Kidney glomerular epithelial cell (primary cell): ENCODE measurements at regions not wholly inside any gene's neighbourhood (a gene's known extent, or its start where the extent isn't known, plus 50 kb on each side); places are given as distances from the start of the nearest gene placed in this dataset.
"Not testable (repeated sequence)": the region's sequence is repeated elsewhere in the genome, so short reads cannot be mapped to it uniquely, and the experiment has no call there.

ENCODE experiments used
- DNase-seq: peaks from one replicate; lab custom pipeline; 2025; lab: John Stamatoyannopoulos, UW

DNA sequence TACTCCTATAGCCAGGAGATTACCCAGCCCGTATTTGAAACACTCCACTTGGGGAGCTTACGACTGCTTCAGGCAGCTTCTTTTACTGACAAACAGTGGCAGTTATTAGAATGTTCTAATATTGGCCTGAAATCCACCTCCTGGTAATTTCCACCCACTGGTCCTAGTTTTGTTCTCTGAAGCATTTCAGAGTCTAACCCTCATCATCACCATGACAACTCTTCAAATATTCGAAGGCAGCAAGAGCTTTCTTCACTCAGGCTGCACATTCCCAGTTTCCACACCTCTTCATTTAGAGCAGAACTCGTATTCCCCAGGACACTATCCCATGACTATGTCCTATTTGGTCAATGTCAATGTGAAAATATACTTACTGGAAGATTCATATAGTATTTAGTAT lies 325.6 kb downstream of the UBE3D start:
- DNase-seq: no peak

DNA sequence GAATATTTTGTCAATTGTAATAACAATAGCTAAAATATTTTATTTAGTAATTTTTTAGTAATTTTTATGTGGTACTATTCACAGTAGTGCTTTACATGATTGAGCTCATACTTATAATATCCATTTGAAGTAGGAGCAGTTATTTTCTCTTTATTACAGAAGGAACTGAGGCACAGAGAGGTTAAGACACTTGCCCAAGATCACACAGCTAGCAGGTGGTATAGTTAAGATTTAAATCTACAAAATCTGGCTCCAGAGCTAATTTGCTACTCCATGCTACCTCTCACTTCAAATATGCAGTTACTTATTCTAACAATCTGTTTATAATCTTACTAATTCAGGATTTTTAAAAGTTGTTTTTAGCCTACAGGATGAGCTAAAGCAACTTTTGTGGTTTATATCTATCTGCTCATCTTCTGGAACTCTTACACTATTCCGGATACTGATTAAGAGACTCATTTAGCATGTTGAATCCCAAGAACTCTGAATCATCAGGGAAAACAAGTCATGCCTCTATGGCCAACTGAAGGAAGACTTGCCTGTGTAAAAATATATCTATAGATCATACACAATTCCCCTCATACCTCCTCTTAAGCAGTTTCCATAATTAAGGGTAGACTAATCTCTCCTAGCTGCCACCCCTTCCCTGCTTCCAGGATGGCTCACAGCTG lies 324.2 kb downstream of the UBE3D start:
- no peak for DNase-seq

DNA sequence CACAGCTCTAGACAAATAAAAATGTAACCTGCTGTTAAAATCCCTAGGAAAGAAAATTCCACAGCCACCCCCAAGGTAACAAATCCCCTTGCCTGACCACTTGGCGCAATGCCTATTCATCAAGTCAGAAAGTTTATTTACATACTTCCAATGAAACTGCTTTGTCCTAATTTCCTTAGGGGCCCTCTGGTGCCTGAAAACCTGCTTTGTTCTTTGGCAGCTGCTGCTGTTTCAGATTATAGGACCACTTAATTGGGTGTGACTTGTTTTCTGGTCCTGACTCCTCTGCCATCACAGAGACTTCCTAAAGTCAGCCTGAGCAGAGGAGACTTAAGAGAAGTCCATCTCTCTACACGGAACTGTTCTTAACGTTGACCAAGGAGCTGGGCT lies 323.6 kb downstream of the UBE3D start:
- DNase-seq: no peak

DNA sequence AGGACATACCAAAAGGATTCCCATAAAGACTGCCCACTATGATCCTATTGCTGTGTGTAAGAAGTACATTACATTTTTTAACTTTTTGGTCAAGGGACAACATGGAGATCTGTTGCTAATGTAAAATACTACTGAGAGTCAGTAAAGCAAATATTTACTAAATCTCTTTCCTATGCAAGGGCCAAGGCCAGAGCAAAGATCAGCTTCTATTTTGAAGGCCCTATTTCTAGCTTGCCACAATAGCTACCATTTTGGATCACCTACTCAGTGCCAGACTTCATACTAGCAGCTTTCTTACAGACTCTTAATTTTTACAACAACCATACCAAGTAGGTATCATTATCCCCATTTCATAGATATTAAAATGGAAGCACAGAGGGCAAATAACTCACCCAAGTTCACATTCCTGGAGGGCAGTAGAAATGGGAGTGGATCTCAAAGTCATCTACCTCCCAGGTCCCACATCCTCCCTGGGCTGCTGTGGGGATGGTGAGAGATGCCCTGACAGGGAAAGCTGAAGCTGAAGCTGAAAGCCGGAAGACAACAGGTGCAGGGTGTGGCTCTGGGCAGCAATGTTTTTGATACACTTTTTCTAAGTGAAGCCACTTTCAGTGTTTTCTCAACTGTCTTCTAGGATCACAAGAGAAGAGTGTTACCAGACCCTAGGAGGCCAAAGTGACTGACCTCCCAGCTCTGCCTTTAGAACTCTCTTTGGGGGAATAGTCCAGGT lies 321.2 kb downstream of the UBE3D start:
- DNase-seq: no peak

DNA sequence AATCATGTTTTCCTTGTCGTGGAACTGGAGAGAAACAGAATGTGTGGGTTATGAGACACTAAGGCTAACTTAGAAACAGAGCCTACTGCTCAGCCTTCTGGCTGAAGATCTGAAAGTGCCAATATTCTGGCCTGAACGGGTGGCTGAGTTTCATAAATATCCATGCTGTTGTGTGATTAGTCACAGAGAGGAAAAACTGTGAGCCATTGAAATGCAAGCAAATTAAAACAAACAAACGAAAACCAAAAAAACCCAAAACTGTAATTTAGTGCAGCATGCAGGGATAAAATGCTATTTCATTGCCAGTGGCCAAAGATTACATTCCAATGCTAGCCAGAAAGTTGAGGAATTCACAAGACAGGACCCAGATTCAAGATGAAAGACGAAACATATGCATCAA lies 315.1 kb downstream of the UBE3D start:
- DNase-seq: no peak

DNA sequence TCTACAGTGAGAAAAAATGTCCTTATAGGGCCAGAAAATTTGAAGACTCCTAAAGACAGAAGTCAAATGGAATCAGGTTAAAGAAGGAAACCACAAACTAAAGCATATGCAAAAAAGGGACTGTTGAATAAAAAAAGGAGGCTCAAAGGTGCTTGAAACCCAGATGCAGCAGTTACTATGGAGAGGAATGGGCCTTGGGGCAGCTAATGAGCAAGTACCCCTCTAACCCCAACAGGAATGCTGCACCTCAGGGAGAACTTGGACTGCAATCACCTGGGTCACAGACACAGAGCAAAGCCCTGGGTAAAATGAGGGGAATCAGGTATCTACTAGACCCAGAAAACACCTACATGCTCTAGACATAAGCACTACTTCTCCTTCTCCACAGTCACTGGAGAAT lies 313.9 kb downstream of the UBE3D start:
- no peak for DNase-seq

DNA sequence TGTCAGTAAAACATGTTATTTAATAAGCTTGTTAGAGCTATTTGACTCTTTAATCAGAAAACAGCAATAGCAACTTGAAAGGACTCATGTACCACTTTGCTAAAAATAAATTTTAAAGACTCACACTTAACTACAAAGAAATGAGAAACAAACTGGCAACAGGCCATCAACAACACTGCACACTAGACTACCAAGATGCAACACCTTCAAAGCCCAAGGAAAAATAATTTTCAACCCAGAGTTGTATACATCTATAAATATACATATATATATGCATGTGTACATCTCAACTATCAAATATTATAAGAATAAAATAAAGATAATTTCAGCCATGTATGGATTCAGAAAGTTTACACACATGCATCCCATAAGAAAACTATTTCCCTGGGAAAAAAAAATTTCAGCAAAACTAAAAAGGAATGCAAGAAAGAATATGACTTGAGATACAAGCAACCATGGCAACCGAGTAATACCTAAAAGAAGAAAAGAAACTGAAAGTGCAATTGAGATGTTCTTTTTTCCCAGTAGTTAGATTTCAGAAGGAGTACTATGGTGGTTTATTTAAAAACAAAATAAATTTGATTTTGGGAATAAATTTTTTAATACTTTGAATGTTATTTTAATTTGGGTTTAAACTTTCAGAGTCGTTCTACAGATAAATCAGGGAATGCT lies 303.8 kb downstream of the UBE3D start:
- DNase-seq: no peak

DNA sequence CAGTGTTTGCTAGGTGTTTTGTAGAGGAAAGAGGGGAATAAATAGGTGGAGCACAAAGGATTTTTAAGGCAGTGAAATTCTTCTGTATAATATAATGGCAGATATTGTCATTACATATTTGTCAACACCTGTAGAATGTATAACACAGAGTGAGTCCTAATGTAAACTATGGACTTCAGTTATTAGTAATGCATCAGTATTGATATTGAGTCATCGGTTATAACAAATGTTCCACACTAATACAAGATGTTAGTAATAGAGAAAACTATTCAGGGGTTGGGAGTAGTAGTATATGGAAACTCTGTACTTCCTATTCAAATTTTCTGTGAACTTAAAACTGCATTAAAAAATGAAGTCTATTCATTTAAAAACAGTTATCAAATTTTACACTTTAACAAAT lies 299.2 kb downstream of the UBE3D start:
- DNase-seq: no peak

DNA sequence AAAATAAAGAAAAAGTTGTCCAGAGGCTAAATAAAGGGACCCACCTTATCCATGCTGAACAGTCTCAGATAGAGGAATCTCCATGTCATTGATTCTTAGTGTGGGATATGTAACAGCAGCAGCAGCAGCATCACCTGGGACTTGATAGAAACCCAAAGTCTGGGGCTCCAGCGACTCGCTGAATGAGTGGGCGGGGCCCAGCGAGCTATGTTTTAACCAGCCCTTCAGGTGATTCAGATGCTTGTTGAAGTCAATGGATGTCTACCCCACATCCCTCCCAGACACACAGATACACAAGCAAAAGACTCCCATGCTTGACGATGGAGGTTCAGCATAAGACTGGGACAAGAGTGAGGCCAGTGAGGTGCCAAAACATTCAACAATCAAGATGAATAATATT lies 298.6 kb downstream of the UBE3D start:
- DNase-seq: no peak

DNA sequence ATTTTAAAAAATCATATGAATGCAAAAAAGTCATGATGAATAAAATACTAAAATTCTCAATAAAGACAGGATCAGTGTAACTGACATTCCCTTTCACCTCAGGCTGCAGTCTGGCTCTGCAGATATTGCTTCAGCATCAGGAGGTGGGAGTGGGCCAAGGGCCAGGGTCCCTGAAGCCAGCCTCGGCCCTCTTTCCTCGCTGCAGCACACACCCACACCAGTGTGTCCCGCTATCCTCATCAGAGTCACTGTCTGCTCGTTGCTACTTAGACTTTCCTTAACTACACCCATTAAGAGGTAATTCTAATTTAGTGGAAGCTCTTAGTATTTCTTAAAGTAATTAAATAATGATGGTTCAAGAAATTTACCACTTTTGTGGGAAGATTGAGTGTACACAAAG lies 298.2 kb downstream of the UBE3D start:
- no peak for DNase-seq

DNA sequence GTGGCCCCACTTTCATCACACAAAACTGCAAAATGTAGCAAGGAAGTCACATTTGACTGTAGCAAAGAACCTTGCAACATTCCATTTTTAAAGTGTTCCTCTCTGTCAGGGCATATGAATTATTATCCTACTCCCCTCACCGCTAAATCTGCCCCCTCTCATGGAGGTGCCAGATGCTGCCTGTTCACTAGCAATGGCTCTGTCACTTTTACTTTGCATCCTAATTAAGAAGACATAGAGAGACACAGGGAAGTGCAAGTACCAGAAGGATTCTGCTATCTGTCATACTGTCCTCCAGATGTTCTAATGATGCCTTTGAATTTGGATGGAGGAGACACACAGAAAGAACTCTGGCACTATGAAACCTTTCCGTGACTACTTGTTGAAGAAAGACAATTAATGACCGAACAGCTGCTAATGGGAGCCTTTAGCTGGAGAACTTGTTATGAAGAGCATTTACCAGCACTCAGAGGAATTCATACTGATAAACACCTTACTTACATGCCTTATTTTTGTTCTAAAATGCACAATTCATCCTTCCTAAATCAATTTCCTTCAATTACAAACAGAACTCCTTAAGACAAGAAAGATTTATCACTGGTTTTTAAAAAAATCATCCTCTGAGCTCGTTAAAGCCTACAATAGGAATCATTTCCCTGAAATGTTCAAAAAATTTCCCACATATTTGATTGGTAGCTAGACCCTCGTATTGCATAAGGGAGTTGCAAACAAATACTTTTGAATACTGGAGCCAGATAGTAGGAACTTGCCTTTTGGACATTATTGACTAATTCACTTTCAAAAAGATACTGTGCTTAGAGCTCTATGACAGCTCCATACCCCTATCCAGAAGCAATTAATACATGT lies 292.6 kb downstream of the UBE3D start:
- no peak for DNase-seq

DNA sequence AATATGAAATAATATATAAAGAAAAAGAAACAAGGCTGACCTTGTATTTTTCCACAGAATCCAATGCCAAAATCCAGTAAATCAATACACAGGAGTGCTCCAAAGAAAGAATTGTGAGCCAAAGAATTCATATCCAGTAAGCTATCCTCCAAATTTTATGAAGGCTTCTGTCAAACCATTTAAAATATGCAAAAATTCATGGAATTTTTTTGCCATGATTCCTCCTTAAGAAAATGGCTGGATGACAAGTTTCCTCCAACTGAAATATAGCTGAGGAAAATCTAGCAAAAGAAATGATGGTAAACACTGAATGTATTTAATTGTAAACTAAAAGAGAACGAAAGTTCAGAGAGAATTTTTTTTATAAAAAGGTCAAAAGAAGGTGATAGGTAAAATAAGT lies 290.3 kb downstream of the UBE3D start:
- DNase-seq: no peak

DNA sequence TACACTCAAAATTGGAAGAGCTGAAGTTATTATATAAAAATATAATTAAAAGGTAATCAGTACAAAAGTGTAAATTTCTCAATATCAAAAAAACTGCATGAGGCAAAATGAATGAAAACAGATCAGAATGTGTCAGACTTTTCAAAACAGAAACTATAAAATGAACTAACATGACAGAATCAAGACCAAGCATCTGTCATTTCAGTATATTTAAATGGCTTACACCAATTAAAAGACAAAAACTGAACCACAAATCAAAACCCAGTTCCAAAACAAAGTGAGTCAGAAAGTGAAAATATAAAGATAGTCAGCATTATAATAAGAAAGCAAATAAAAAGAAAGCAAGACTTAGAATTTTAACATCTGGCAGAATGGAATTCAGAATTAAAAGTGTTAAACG lies 289.7 kb downstream of the UBE3D start:
- no peak for DNase-seq

DNA sequence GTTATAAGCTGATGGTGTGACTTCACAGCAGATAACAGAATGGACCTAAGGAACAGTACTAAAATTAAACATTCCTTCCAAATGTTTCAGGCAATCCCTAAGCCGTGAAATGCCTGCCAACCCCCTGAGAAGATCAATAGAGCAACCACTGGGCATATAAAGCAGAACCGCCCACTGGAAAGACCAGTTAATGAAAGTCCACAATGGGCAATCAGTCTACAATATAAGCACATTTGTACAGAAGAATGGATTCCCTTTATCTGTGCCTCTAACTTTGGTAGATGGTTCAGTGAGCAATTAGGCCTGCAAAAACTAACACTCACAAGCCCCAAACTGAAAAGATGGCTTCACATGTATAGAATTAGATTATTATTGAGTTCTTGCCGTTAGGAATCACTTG lies 286.6 kb downstream of the UBE3D start:
- no peak for DNase-seq

DNA sequence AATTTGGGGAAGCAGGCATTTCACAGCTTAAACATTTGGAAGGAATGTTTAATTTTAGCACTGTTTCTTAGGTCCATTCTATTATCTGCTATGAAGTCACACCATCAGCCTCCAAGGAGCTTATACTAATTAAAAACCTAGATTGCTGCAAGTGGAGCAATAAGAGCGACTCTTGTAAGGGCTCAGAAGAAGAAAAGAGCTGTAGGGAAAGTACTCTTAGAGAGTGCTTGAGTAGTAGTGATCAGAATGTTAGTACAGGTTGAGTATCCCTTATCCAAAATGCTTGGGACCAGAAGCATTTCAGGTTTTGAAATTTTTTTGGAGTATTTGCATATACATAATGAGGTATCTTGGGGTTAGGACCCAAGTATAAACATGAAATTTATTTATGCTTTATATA lies 285.3 kb downstream of the UBE3D start:
- no peak for DNase-seq

DNA sequence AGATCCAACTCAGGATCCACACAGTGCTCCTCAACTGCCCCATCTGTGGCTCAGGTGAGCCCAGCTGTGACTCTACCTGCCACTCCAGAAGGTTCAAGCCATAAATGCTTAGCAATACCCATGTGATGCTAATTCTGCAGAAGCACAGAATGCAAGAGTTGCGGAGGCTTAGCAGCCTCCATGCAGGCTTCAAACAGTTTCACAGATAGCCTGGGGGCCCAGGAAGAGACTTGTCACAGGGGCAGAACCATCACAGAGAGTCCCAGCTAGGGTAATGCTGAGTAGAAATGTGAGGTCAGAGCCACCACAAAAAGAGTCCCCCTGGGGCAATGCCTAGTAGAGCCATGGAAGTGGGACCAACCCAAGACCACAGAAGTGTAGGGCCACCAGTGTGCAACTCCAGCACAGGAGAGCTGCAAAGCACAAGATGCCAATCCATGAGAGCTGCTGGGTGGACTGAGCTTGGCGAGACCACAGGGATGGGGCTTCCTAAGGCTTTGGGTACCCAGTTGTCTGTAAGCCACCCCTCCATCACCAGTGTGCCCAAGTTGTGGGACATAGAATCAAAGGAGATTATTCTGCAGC lies 283.9 kb downstream of the UBE3D start:
- no peak for DNase-seq

DNA sequence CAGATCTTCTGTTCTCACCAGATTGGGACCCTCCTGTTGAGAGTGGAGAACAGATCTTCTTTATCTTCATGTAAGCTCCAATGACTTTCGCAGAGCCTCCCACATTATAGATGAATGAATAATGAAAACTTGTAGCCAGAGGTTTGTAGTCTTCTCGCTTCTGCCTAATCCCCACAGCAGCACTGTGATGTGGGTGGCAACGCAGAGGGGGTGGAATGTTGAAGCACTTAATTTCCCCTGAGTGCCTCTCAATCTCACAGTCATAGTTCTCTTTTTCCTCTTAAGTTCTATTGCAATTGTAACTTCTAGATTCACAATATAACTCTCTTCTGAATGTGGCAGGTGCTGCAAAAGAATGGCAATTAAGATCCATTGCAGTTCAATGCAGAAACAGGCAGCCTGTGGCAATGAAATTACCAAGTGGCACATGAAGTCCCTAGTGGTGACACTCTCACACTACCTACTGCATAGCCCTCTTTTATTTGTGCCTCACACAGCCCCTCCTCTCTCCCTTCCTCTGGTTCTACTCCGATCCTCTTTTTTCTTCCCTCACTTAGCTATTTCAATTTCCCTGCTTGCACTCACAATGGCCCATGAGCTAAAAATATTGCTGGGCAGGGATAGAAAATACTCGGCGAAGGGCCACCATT lies 281.9 kb downstream of the UBE3D start:
- DNase-seq: no peak

DNA sequence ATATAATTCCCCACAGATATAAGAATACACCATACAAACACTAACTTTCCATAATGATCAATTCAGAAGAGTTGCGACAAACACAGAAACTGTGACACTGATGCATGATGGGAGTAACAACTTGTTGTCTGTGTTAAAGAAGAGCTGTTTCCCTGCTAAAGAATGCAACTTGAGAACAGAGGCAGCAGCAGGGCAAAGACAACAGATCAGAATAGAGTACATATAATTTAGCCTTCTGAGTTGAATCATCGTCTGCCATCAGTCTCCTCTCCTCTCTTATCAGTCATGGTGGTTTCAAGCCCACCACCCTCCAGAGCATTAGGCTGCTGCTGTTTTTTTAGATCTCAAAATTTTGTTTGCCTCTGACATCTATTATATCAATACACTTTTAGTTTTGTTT lies 280.4 kb downstream of the UBE3D start:
- DNase-seq: no peak

DNA sequence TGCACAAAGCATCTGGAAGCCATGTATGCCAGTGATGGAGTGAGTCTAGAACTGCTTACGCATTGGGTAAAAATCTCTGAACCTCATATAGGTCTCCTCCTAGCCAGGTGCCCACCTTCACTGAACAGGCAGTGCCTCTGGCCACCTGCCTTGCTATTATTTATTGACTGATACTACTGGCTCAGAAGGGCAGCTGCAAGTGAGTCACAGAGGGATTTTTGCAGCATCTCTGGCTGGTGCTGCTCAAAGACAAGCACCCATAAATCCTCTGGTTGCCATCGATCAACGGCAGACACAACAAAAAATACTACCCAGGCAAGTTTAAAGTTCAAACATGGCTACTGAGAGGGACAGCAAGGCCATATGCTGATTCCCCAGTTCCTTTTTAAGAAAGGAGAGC lies 279.4 kb downstream of the UBE3D start:
- peak; percentile 23 for DNase-seq

DNA sequence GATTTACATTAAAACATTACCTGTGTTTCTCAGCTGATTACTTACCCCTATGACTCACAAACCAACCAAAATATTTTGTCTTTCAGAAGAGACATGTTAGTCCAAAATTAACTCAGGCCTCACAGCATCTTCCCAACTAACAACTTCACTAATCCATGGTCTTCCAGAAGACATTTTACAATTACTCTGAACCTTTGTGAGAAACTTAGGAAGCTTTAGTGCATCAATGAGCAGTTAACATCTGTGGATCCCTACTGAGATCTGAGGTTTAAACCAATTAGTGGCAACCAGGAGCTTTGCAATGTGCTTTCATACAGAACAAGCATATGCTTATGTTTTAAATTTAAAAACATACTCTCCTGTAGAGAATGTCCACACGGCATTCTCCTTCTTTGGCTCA lies 269.7 kb downstream of the UBE3D start:
- no peak for DNase-seq

DNA sequence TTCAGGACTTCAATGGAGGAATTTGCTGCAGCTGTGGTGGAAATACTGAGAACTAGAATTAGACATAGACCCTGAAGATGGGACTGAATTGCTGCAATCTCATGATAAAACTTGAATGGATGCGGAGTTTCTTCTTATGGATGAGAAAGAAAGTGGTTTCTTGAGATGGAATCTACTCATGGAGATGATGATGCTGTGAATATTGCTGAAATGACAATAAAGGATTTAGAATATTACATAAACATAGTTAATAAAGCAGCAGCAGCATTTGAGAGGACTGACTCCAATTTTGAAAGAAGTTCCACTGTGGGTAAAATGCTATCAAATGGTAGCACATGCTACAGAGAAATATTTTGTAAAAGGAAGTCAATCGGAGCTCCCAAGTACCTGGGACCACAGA lies 264.6 kb downstream of the UBE3D start:
- no peak for DNase-seq

DNA sequence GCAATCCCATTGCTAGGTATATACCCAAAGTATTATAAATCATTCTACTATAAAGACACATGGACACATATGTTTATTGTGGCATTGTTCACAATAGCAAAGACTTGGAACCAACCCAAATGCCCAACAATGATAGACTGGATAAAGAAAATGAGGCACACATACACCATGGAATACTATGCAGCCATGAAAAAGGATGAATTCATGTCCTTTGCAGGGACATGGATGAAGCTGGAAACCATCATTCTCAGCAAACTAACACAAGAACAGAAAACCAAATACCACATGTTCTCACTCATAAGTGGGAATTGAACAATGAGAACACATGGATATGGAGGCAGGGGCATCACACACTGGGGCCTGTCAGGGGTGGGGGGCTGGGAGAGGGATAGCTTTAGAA lies 249.4 kb downstream of the UBE3D start:
- not testable (repeated sequence) for DNase-seq
